Left renal pelvis (tissue), 4 donors: ENCODE measurements at regions not wholly inside any gene's neighbourhood (a gene's known extent, or its start where the extent isn't known, plus 50 kb on each side); places are given as distances from the start of the nearest gene placed in this dataset.

Experiments used
- DNase-seq, 4 donors: peaks; one replicate each; pipeline ENCODE4 v3.0.0-alpha.2; 2013; ENCODE audit warnings: low read depth in 4 of 4, low spot score in 3 of 4

DNA sequence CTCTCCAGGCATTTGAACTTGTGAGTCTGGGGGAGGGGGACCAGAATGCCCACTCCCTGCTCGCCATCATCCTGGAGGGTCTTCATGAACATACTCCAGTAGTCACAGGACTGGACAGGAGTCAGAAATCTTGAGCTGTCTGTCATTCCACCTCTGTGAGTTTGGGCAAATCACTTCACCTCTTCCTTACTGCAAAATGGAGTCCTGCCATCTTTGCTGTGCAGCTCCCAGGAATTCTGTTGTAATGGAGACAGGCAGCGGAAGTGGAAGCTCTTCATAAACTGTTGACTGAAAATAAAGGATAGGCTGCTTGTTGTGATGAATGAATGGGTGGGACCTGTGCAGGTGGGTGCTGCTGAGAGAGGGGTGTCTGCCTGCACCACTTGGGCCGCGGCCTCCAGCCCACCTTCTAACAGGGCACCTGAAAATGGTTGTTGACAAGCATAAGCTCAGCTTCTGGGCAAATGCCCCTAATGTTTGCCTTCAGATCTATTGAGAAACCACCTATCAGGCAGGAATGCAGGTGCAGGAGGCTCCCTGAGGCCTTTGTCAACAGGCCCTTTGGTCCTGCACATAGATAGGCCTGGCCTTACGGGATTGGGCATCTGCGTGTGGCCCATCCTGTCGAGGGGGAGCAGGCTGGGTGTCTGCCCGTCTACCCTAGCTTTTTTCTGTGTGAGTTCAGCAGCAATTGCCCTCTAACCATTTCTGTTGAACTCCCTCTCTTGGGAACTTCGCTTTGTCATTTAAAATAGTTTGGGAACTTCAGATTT lies 321.0 kb downstream of the RPS6KC1 start:
- no peak for DNase-seq

DNA sequence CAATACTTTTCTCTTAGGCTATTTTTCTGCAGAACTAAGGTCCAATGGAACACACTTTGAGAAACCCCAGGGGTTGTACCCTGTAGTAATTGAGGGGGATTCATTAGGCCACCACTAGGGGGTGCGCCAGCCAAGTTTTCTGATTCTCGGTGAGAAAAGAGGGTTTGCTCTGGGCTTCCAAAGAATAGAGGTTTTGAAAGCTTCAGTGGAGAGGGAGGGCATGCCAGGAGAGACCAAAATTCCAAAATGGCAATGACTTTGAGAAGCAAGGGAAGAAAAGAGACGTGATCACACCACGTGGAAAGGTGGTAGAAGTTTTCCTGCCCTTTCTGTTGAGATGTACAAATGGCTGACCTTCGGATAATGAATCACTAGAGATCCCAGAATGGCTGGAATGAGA lies 323.3 kb downstream of the RPS6KC1 start:
- peak in 3 of 4 donors; percentile 29 to 57 (median 47) for DNase-seq

DNA sequence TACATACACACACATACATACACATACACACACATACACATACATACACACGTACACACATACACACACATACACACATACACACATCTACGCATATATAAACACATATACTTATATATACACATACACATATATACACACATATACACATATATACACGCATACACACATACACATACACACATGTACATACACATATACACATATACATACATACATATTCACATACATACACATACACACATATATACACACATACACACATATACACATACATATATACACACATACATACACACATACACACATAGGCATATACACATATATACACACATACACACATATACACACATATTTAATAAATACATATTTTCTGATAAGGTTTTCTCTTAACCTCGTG lies 324.0 kb downstream of the RPS6KC1 start:
- DNase-seq: no peak

DNA sequence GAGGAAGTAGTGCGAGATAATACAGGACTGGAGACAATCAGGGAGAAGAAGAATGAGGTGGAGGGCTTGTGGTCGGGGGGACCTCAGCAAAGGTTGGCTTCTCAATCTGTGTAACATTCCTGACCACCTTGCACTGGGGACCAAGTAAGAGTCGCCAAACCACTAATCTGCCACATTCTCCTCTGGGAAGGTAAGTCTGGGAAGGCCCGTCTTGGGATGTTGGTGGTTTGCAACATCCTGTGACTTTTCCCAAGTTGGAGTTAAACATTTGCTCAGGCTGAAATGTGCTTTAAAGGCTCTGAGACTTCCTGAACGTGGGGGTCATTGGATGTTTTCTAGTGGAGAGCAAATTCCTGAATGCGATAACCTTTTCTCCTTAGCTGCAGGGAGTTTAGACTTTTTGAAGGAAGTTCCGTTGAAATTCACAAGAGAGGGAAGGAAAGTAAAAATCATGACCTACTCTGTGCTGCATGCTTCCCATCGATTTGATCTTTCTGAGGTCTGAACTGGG lies 325.9 kb downstream of the RPS6KC1 start:
- DNase-seq: peak in 1 of 4 donors; percentile 10

- no peak for DNase-seq
Measured at GRCh38 chr1:213380865-213381264, 329.8 kb downstream of the RPS6KC1 start.

DNA sequence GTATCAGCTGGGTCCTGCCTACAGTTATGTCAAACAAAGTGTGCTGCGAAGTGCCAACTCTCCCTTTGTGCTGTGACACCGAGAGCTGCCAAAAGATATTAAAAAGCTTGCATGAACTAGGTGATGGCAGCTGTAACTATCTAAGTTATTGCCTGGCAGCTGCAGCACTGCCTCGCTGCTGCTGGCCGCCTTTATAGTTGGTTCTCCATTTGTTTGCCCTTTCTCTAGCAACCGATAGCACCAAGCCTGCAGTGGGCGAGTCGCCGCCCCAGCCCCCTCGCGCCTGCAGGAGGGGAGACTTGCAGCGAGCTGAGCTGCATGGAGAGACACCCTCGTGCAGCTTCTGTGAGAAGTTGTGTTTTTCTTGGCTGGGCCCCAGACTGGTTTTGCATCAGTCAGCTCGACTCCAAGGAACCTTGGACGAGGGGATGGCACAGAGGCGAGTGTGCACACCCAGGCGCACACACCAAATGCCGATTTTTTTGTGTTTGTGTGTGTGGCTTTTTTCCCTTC lies 330.6 kb downstream of the RPS6KC1 start:
- DNase-seq: peak; percentile 16 to 29 (median 24)

DNA sequence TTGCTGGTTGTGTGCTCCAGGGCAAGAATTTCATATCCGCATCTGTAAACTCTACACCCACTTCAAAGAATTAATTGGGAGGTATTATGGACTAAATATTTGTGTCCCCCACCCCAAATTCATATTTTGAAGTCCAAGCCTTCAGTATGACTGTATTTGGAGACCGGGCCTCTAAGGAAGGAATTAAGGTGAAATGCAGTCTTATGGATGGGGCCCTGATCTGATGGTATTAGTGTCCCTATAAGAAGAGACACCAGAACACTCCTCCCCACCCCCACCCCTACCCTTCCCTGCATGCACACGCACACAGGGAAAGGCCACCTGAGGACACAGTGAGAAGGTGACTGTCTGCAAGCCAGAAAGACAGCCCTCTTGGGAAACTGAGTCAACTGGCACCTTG lies 332.4 kb downstream of the RPS6KC1 start:
- DNase-seq: no peak

- no peak for DNase-seq
Measured at GRCh38 chr1:213385201-213385600, 334.2 kb downstream of the RPS6KC1 start.

DNA sequence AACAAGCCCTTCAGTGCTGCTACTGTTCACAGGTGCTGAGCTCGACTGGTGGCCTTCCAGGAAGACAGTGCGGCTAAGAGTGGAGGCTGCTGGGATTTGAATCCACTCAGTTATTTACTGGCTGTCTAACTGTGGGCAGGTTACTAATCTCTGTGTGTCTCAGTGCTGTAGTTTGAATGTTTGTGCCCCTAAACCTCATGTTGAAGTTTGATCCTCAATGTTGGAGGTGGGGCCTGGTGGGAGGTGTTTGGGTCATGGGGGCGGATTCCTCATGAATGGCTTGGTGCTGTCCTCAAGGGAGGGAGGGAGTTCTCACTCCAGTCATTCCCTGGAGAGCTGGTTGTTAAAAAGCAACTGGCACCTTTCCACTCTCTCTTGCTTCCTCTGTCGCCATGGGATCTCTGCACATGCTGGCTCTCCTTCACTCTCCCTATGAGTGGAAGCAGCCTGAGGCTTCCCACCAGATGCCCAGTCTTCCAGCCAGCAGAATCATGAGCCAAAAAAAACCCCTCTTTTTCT lies 334.8 kb downstream of the RPS6KC1 start:
- no peak for DNase-seq

GRCh38 chr1:213387380-213388015 lies 336.5 kb downstream of the RPS6KC1 start:
- no peak for DNase-seq

DNA sequence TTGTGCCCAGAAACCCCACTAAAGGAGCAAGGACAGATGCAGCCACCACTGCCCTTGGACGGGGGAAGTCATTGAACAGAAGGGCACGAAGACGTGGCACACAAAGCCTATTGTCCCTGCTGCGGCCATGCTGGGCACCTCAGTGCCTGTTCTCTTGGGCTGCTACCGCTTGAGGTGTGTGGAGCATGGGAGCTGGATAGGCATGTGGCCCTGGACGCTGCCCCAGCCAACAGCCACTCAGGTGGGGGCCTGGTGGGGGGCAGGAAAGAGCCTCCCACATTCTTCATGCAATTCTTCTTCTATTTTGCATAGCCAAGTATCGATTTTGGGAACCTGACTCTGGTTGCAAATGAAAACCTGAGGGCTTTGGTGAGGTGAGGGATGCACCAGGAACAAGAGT lies 337.2 kb downstream of the RPS6KC1 start:
- no peak for DNase-seq

GRCh38 chr1:213389061-213389581 lies 338.1 kb downstream of the RPS6KC1 start:
- DNase-seq: no peak

DNA sequence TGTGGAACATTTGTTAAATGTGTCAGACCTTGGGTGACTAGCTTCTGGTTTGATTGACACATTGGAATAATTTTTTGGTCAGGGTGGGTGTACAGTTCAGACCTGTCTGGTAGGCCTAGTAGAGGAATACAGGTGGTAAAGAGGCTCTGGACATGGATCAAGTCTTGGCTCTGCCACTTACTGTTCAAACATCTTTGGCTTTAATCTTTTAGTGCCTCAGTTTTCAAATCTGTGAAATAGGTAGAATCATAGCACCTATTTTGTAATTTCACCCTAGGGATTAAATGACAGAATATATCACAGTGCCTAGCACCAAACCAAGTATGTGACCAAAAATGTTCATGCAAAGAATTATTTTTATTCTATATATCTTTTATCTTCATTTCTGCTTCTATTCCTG lies 340.4 kb downstream of the RPS6KC1 start:
- DNase-seq: no peak

GRCh38 chr1:213393860-213394259 lies 342.8 kb downstream of the RPS6KC1 start:
- no peak for DNase-seq

- no peak for DNase-seq
Measured at GRCh38 chr1:213394837-213395236, 343.8 kb downstream of the RPS6KC1 start.

- no peak for DNase-seq
Measured at GRCh38 chr1:213397638-213398037, 346.6 kb downstream of the RPS6KC1 start.

DNA sequence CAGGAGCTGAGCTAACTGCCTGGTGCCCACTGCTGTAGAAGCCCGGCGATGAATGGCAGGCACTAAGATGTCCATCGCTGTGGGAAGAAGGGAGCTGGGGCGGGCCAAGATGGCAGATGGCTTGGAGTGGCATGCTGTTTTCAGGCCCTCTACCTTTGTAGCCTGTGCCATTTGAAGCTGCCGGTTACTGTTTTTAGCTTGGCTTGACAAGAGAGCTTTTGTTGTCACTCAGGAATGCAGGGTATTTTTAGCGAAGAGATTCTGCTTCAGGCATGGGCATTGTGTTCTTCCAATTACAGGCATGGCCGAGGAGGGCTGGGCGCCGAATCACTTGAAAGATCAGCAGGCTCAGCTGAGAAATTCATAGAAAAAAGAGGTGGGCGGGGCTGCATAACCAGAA lies 348.7 kb downstream of the RPS6KC1 start:
- DNase-seq: no peak

DNA sequence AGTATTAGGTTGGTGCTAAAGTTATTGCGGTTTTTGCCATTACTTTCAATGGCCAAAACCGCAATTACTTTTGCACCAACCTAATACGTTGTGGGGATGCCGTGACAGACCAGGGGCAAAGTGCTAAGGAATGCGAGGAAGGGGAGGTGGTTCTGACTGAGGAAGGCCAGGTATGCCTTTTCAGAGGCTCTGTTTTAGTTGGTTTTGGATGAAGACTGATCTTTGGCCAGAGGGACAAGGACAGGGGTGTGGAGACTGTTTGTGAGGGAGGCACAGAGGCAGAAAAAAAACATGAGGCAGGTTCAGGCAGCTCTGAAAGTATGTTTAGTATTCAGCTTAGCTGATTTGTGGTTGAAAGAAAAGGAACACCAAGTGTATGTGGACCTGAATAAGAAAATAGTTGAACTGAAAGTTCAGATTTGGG lies 358.2 kb downstream of the RPS6KC1 start:
- no peak for DNase-seq

DNA sequence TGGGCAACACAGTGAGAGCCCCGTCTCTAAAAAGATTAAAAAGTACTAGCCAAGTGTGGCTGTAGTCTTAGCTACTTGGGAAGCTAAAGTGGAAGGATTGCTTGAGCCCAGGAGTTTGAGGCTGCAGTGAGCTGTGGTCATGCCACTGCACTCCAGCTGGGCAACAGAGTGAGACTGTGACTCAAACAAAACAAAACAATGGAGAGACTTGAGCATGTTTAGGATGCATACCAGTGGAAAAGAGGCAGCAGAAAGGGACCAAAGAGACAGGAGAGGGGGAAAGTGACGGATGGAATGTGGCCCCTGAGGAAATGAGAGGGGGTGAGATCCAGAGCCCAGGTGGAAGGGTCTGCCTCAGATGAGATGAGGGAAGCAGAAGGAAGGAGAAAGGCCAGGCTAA lies 358.9 kb downstream of the RPS6KC1 start:
- DNase-seq: no peak

DNA sequence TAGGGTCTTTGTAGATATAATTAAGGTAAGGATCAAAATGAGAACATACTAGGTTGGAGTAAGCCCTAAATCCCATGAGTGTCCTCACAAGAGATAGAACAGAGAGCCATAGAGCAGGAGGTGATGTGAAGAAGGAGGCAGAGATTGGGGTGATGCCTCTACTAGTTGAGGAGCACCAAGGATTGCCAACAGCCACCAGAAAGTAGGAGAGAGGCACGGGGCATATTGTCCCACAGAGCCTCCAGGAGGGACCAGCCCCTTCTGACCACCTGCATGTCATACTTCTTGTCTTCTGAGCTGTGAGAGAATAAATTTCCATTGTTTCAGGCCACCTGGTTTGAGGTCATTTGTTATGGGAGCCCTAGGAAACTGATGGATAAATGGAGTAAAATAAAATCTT lies 363.3 kb downstream of the RPS6KC1 start:
- no peak for DNase-seq

- DNase-seq: no peak
Measured at GRCh38 chr1:213414911-213415310, 363.9 kb downstream of the RPS6KC1 start.
